Thyroid gland (tissue), 4 donors: ENCODE measurements at regions not wholly inside any gene's neighbourhood (a gene's known extent, or its start where the extent isn't known, plus 50 kb on each side); places are given as distances from the start of the nearest gene placed in this dataset.

Experiments
- DNase-seq, 2 donors: peaks; one replicate each; pipeline ENCODE4 v3.0.0-alpha.2; 2019
- H3K27ac ChIP-seq, 3 donors: fragments of 200-600 bp; sonication (generic); 1 replicate in 2 of 3; 2 replicates in 1 of 3; pipeline ENCODE4 v1.5.1; 2016 to 2019; ENCODE audit warnings: mild to moderate bottlenecking in 1 of 3, moderate library complexity in 1 of 3
- H3K27me3 ChIP-seq: fragments of 200-600 bp; sonication (generic); one replicate; pipeline ENCODE4 v1.5.1; 2019
- H3K36me3 ChIP-seq, 2 donors: fragments of 200-600 bp; sonication (generic); one replicate each; pipeline ENCODE4 v1.5.1; 2016 to 2019
- H3K4me1 ChIP-seq, 2 donors: fragments of 200-600 bp; sonication (generic); one replicate each; pipeline ENCODE4 v1.5.1; 2017 to 2019
- H3K4me3 ChIP-seq, 3 donors: fragments of 200-600 bp; sonication (generic); replicated peaks in 1 of 3; 1 replicate in 2 of 3; 2 replicates in 1 of 3; pipeline ENCODE4 v1.5.1; 2016; ENCODE audit warnings: mild to moderate bottlenecking in 1 of 3
- H3K9me3 ChIP-seq: fragments of 200-600 bp; sonication (generic); one replicate; pipeline ENCODE4 v1.5.1; 2017
- CTCF ChIP-seq, 6 experiments: fragments of 200-600 bp in 3 of 6; fragments of 450-650 bp in 3 of 6; sonication (generic) in 3 of 6; IDR thresholded peaks; one replicate each; pipeline ENCODE4 v1.5.1; 2016 to 2019; ENCODE audit warnings: antibody characterized with exemption in 6 of 6, mild to moderate bottlenecking in 2 of 6, inconsistent platforms in 1 of 6, moderate library complexity in 1 of 6
- POLR2A ChIP-seq, 2 donors: fragments of 450-650 bp; IDR thresholded peaks; one replicate each; pipeline ENCODE4 v1.6.1; 2017; ENCODE audit warnings: antibody characterized with exemption in 2 of 2, mild to moderate bottlenecking in 2 of 2, moderate library complexity in 1 of 2
- WGBS, 2 donors: methylation state at CpG; one replicate each; pipeline ENCODE4 v1.1.5; 2017; 5-methylcytosine and 5-hydroxymethylcytosine counted together
- intact Hi-C: fragments of 100-400 bp; cut with DNase I; formaldehyde crosslinking; loops from one replicate; pipeline ENCODE4 v1.15.1; 2023

GRCh38 chr11:79940974-79941735, 500.3 kb upstream of the TENM4 start:
- Histone ChIP-seq H3K36me3 (no peaks in the 10 kb centered on the region), H3K4me1 (no peaks in the 10 kb centered on the region), H3K9me3 (no peaks in the 10 kb centered on the region), H3K4me3 (no peak overlapping the region), H3K27me3 (no peaks in the 10 kb centered on the region), H3K27ac (no peak overlapping the region)
- intact Hi-C loops = no loop called here
- no peak for DNase-seq
- WGBS, 2 donors = 70 to 73% methylated on average over 3 of the region's 3 CpGs
- TF ChIP-seq POLR2A (IDR thresholded peaks at IDR 0.05) (no peak), CTCF (IDR thresholded peaks at IDR 0.05) (no peak)

GRCh38 chr11:79940165-79940564, 499.3 kb upstream of the TENM4 start:
- no peaks in the 10 kb centered on the region for H3K36me3 ChIP-seq
- no peaks in the 10 kb centered on the region for H3K4me1 ChIP-seq
- no peak overlapping the region for H3K4me3 ChIP-seq
- 30 to 34% methylated on average over 6 of the region's 6 CpGs for WGBS, 2 donors
- TF ChIP-seq CTCF (IDR thresholded peaks at IDR 0.05) = no peak
- H3K27ac ChIP-seq = no peak overlapping the region
- no peaks in the 10 kb centered on the region for H3K9me3 ChIP-seq
- no peaks in the 10 kb centered on the region for H3K27me3 ChIP-seq
- peak; percentile 54 to 59 for DNase-seq
- intact Hi-C loops = no loop called here

- TF ChIP-seq POLR2A (IDR thresholded peaks at IDR 0.05) (no peak), CTCF (IDR thresholded peaks at IDR 0.05) (no peak)
- intact Hi-C loops = no loop called here
- DNase-seq = no peak
- 94 to 96% methylated on average over 4 of the region's 4 CpGs for WGBS, 2 donors
- Histone ChIP-seq H3K27me3 (no peaks in the 10 kb centered on the region), H3K36me3 (no peaks in the 10 kb centered on the region), H3K4me1 (no peaks in the 10 kb centered on the region), H3K9me3 (no peaks in the 10 kb centered on the region), H3K4me3 (no peak overlapping the region), H3K27ac (no peak overlapping the region)
These were observed 498.3 kb upstream of the TENM4 start for GRCh38 chr11:79939111-79939510.

- no peaks in the 10 kb centered on the region for H3K4me1 ChIP-seq
- H3K27me3 ChIP-seq = no peaks in the 10 kb centered on the region
- H3K9me3 ChIP-seq = no peaks in the 10 kb centered on the region
- no peak overlapping the region for H3K4me3 ChIP-seq
- DNase-seq = no peak
- no peaks in the 10 kb centered on the region for H3K36me3 ChIP-seq
- intact Hi-C loops = no loop called here
- TF ChIP-seq POLR2A (IDR thresholded peaks at IDR 0.05) (no peak), CTCF (IDR thresholded peaks at IDR 0.05) (no peak)
- 78 to 87% methylated on average over 3 of the region's 3 CpGs for WGBS, 2 donors
- H3K27ac ChIP-seq = no peak overlapping the region
These were observed 497.0 kb upstream of the TENM4 start for GRCh38 chr11:79937676-79938334.

GRCh38 chr11:79932612-79933011, 491.8 kb upstream of the TENM4 start:
- no peaks in the 10 kb centered on the region for H3K9me3 ChIP-seq
- H3K27ac ChIP-seq = no peak overlapping the region
- TF ChIP-seq CTCF (IDR thresholded peaks at IDR 0.05) = no peak
- H3K4me1 ChIP-seq = no peaks in the 10 kb centered on the region
- H3K36me3 ChIP-seq = no peaks in the 10 kb centered on the region
- WGBS, 2 donors = 75 to 86% methylated on average over 1 of the region's 1 CpG
- DNase-seq = no peak
- intact Hi-C loops = no loop called here
- no peak overlapping the region for H3K4me3 ChIP-seq
- no peaks in the 10 kb centered on the region for H3K27me3 ChIP-seq
